NAMALWA (cell line): ENCODE measurements at regions not wholly inside any gene's neighbourhood (a gene's known extent, or its start where the extent isn't known, plus 50 kb on each side); places are given as distances from the start of the nearest gene placed in this dataset.
"Not testable (repeated sequence)": the region's sequence is repeated elsewhere in the genome, so short reads cannot be mapped to it uniquely, and the experiment has no call there.

Source experiments
- DNase-seq: peaks from one replicate; pipeline ENCODE4 v3.0.0-alpha.2; 2015; ENCODE audit warnings: low spot score

DNA sequence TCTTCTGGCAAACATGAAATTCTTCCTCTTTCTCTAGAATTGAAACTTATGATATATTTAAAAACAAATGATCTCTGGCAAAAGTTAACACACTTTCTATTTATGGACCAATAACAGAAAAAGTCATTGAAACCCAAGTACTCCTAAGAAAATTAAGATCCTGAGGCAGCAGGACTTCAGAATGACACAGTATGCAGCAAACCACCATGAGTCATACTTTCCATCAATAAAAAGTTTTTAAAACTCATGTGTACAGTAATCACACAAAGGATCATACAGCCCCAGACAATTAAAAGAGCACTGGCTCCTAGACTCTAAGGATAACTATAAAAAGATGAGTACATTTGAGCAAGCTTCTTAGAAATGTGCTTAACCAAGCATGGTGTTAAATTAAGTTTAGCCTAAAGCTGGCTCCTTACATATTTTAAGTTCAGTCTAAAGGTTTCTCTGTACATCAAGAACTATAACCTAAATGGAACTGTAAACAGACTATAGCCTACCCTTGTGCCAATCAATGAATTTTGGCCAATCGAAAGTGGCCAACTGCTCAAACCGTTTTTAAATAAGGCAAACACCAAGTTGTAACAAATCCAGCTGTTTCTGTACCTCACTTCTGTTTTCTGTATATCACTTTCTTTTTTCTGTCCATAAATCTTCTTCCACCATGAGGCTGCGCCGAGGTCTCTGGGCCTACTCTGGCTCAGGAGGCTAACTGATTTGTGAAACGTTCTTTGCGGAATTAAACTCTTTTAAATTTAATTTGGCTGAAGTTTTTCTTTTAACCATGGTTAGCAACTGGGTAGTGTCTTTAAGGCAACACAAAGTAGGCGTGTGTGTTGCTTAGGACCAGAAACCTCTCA is 232.1 kb upstream of the PIK3R1 start:
- DNase-seq: no peak

DNA sequence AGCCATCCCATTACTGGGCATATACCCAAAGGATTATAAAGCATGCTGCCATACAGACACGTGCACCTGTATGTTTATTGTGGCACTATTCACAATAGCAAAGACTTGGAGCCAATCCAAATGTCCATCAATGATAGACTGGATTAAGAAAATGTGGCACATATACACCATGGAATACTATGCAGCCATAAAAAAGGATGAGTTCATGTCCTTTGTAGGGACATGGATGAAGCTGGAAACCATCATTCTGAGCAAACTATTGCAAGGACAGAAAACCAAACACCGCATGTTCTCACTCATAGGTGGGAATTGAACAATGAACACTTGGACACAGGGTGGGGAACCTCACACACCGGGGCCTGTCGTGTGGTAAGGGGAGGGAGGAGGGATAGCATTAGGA is 233.4 kb upstream of the PIK3R1 start:
- not testable (repeated sequence) for DNase-seq

DNA sequence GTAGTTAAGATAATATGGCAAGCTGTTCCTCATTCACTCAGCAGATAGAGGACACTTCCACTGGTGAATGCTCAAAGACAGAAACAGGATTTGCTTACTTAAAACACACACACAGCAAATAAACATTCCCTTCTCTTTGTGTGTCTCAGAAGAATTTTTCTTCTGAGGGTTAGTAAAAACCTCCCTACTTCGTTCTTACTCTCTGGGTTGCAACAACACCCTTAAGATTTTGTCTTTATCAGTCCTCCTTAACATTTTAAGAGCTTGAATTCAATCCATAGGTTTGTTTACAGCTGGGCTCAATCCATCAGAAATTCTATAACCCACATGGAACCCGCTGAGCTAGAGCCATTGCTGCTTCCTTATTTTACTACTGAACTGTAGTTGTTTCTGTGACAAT is 237.4 kb upstream of the PIK3R1 start:
- DNase-seq: no peak

DNA sequence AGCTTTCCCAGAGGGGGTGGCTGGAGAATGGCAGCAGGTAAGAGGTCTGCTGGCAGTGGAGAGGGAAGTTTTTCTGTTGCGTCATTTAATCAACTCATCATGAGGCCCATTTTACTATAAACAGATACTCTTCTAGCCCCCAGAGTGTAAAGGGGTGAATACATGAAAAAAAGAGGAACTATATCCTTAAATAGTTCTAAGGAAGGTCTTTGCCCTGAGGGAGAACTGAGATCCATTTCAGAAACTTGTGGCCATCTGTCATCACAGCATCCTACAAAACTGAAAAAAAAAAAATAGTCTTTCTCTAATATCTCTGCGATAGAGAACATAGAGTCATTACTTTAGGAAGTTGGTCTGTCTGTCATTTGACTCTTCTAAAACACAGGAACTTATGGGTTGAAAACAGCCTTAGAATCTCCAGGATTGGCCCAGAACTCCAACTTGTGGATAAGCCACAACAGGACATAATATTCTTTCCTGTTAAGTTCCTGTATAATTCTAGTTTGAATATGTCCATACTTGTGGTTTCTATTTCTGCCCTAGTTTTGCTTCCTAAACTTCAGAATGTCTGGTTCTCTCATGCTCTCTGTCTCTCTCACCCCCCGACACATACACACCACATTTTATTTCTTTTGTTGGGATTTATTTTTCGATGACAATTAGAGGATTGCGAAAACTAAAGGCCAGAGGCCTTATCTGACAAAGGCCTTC is 238.5 kb upstream of the PIK3R1 start:
- DNase-seq: no peak

DNA sequence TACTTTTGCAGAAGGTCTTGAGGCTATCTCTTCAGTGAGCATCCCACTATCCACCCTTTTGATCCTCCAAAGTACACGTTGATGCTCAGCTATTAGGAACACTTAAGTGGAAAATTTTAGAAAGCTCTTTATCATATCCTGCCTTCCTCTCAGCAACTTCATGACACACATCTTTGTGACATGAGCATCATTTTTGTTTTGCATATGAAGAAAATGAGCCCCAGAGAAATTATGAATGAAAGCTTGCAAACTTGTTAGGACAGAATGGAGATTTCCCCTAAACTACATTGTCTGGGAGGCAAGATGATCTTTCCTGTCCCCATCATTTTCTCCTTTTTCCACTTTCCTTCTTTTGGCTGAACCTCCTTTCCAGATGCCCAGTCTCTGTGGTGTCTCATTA is 239.4 kb upstream of the PIK3R1 start:
- no peak for DNase-seq

DNA sequence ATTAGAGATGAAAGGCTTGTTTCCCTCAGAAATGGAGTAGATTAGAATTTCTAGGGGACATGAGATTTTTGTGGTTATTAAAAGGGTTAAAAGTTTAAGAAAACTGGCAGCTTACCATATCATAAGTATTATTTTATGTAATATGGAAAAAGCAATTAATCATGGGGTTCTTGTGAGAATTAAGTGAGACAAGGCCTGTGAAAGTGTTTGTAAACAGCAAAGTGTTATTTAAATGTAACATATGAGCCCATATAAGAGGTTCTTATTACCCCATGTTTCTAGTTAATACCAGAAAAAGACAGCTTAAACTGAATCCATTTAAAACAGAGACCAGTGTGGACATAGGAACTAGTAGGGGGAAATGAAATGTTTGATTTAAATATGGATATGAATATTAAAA is 241.1 kb upstream of the PIK3R1 start:
- no peak for DNase-seq

DNA sequence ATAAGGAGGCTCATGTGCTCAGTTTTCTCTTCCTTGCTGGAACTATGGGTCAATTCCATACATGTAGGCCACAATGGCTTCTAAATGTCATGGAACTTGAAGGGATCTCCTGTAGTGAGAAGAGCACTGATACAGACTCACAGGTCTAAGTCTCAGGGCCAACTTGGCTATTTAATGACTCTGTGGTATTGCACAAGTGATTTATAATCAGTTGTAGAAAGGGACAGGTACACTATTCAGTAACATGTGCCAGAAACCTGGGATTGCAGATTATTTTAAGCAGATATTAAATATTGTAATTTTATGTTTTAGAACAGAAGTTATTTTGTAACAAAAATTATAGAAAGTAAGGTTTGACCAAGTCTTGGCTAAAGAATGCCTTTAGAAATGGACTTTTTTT is 241.5 kb upstream of the PIK3R1 start:
- no peak for DNase-seq

DNA sequence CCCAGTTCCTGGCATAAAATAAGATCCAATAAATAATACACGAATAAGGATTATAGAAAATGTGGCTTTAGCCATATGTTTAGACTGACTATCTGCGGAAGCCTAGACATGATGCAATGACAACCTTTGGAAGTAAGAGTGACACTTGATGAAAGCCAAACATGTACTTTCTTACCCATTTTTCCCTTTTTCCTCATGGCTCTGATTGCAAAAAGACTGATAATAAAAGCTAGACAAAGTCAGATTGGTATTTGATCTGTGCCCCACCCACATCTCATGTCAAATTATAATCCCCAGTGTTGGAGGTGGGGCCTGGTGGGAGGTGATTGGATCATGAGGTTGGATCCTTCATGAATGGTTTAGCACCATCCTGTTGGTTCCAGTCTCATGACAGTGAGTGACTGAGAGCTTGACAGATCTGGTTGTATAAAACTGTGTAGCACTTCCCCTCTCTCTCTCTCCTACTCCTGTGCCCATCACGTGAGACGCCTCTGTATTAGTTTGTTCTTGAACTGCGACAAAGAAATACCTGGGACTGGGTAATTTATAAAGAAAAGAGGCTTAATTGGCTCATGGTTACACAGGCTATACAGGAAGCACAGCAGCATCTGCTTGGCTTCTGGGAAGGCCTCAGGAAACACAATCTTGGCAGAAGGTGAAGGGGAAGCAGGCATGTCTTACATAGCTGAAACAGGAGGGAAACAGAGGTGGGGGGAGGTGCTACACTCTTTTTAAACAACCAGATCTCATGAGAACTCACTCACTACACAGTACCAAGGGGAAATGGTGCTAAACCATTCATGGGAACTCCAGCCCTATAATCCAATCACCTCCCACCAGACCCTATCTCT is 243.4 kb upstream of the PIK3R1 start:
- DNase-seq: no peak

DNA sequence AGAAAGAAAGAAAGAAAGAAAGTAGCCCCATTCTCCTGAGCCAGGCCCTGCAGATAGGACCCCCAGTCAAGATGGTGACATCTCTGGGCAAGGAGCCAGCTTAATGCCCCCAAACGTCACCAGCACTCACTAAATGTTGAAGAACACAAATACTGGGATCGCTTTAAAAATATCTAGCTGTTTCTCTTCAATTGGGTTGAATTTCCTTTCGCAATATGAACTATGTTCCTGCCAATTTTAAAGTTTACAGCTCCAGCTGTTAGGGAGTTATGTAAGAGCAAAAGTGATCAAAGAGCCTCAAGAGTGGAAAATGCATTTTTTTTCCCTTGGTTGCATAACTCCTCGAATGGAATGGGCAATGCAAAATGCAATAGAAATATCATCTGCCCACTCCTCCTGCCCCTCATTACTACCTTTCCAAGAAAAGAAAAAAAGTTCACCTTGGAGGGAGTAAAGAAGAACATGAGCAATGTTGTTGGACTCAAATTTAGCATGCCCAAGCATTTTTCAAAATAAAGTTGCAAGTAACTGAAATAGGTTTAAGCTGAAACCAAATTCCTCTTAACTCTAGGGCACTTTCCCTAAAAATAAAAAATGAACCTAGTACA is 244.2 kb upstream of the PIK3R1 start:
- DNase-seq: no peak

DNA sequence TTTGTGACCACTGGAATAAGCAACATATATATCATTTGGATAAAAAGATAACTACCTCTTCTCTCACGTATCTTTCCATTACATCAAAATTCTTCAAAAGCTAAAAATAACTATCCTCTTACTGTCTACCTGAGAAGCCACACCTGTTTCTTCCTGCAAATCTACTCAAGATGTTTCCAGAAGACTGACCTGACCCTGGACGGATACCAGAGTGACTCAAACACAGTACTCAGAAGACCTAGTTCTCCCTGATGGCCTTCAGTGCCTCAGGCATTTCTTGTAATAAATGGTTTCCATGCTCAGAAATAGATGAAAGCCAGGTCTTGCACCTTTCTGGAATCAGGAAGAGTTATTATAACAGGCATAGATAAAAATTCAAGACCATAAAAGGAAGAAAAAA is 245.9 kb upstream of the PIK3R1 start:
- DNase-seq: no peak

DNA sequence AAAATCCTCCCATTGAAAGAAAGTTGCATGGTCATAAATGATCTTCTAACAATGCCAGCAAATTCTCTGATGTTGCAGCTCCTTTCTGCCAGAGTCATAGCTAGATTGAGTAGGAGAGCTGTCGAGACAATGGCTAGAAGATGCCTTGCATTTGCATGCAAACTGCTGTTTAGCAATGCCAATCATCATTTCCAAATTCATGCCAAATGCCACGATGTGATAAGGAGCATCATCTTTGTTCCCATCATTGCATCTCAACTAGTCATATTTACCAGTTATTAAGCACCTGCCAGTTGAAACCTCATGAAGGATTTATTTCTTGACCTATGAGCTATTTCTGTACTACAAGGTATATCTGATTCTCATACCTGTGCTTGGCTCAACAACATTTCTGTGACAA is 246.4 kb upstream of the PIK3R1 start:
- no peak for DNase-seq

DNA sequence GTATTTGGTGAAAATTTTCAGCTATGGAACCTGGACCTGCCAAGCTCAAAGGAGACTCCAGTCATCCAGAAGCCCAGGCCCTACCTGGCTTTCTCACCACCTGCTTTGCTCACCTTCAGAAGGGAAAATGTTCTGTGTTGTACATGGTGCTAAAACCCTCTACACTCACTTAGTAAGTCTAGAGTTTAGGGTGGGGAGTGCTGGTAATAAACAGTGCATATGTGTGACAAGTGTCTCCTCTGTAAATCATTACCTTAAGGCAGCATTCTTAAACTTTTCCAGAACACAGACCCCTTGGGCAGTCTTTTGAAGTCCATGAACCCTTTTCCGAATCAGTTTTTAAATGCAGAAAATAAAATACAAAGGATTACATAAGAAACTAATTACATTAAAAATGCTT is 248.8 kb upstream of the PIK3R1 start:
- no peak for DNase-seq

DNA sequence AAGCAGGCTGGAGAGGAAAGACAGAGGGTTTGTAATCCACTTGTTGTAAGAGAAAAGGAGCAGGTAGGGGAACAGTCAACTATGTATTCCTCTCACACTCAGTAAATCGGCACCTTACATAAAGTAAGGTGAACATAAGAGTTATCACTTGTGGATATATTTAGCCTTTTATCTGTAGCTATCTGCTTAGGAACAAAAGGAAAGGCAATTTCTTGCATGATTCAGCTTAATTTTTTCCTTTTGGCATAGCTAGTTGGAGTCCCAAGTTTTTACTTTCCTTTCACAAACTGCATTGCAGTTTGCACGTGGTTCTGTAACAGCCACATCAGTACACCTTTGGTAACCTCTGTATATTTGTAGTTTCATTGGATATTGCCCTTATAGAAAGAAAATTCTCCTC is 250.9 kb upstream of the PIK3R1 start:
- DNase-seq: no peak

DNA sequence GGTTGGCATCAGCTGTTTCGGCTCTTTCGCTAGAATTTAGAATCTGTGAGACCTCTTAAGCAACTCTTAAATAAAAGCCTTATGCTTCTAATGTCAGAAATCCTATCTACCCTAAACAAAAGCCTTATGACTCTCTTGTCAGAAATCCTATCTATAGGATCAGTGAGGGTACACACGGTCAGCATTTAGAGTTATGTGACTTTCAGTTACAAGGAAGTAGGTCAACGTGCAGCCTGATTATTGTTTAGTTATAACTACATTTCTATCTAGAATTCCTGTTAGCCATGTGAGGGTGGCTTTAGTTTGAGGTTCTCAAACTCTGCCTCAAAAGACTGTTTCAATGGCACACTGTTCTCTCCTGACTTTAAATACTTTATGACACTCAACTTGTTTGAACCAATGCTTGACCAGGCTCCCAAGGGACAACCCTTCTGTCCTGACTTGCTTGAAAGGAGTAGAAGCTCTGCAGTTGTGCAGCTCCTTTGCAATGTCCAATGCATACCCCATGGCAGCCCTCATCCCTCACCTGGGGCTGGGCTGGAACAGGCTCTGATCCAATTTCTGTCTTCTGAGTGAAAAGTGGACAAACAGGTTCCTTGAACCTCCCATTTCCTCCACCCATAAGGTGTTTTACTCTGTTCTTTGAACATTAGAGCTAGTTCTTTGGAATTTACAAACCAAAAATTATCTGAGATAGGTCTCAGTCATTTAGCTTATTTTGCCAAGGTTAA is 251.6 kb upstream of the PIK3R1 start:
- DNase-seq: no peak

DNA sequence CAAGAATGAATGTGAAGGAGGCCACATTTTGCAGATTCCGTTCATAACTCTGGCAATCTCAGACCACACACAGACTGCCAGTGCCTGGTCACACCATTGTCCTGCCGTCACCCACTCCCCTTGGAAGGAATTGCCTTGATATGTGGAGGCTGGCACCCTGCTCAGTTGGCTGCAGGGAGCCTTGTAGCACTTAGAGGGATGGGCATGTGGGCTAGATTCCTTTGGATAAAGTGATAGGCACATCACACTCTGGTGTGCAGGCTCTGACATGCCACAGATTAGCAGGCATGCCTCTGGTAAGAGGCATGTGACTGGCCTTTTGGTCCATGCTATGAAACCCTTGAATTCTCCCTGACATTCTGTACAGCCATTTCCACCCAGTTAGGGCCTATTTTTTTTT is 254.6 kb upstream of the PIK3R1 start:
- no peak for DNase-seq

DNA sequence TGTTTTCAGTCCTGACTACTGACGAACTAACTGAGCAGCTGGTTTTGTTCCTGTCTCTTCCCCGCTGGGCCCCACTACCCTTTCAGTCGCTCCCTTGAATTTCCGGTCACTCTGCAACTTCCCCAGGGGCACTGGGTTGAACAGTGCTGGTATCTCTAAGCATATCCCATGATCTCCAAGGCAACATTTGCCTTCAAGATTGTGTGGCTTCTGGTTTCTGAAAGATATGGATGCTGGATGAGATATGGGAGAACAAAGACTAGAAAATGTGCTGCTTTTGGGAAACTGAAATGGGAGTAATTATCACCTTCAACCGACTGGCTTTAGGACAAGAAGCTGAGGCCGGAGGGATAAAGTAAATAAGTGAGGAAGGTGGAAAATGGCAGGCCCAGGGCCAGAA is 258.2 kb upstream of the PIK3R1 start:
- no peak for DNase-seq

DNA sequence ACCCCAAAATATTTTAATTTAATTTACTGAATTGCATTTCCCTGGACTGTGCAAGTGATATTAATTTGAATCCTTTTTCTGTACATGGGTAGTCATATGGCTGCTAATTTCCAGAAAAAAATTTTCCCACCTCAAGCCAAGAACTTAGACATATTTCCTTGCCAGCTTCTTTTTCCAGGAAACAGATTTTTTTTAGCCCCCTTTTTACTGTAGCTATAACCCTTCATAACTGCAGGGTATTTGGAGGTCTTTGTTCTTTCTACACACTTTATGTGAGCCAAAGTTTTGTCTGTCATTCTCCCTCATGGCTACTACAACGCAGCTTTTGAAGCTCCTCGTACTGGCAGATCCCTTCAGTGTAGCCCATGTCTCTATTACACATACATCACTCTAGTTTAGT is 261.2 kb upstream of the PIK3R1 start:
- no peak for DNase-seq

DNA sequence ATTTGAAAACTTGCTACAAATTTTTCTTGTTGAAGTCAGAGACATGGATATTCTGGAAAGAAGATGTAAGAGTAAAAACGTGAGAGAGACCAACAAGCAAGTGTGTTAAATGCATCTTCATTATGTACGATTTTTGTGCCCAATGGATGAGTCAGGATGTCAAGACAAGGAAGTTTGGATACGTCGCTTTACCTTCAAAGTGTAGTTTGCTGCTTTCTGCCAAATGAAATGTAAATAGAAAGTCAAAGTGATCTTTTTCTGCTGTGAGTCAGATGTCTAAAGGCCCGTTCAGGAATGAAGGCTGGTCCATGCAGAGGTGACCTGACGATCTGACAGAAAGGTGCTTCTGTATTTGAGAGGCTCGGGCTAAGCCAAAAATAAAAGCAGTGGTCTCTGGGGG is 273.1 kb upstream of the PIK3R1 start:
- DNase-seq: no peak

DNA sequence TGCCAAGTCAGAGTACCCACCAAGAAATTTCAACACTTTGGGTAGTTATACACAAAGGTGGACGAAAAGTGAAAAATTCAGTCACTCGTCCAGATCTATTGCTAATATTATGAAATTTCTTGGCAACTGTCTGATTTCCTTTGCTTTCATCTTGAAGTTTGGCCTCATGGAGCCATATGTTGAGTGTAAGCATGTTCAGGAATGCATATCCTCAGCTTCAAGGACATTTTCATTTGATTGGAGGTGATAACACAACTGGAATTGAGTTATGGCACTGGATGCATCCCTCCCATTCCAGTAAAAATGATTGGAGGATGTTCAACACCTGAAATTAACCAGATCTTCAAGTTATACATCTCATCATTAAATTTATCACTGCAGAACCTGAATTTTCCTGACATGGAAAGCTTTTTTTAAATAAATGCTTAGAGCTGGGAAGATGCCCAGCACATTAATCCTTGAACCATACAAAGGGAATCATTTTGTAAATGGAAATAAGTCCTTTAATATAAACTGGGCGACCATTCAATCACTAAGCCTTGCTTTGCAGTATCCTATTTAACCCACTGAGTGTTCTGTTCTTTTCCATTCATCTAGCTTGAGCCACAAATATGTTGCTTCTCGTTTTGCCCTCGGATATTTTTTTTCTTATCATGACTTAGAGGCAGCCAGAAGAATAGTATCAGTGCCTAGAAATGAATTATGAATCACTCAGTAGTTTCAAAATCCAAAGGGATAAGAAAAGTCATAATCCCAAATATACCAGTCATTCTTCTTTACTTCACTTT is 273.7 kb upstream of the PIK3R1 start:
- no peak for DNase-seq

DNA sequence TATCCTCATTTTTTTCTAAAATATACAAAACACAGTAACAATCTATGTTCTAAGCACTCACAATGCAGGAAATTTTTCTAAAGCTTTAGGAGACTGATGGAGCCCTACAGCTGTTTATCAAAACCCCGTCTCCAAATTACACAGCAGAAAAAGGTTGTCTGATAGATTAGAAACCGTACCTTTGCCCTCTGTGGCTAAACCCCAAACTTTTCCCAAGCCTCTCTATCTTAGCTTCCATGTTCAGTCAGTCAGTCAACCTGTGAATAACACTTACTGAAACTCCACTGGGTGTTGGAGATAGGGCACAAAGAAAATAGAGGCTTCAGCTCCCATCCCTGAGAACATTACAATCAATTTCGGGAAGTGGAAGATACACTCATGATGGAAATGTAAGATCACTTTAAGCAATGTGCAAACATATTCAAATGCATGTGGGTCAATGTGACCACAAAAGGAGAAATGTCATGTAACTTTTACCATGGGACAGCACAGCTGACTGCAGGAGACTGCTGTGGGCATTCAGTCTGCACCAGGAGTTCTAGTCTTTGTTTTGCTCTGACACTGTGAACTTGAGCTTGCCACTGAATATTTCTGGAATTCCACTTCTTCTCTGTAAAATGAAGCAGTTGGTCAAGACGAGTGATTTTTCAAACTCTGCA is 279.5 kb upstream of the PIK3R1 start:
- DNase-seq: no peak
